Activated CD8-positive, alpha-beta memory T cell treated with anti-CD3 and anti-CD28 coated beads for 1 hour (primary cell): ENCODE measurements at regions not wholly inside any gene's neighbourhood (a gene's known extent, or its start where the extent isn't known, plus 50 kb on each side); places are given as distances from the start of the nearest gene placed in this dataset.

Experiments used
- DNase-seq, 2 donors: peaks; one replicate each; pipeline ENCODE4 v3.0.0-alpha.2; 2020; ENCODE audit warnings: low read depth in 1 of 2; ENCODE audit errors: extremely low read depth in 1 of 2

GRCh38 chr6:119630561-119631192, 281.1 kb upstream of the MAN1A1 start:
- no peak for DNase-seq

DNA sequence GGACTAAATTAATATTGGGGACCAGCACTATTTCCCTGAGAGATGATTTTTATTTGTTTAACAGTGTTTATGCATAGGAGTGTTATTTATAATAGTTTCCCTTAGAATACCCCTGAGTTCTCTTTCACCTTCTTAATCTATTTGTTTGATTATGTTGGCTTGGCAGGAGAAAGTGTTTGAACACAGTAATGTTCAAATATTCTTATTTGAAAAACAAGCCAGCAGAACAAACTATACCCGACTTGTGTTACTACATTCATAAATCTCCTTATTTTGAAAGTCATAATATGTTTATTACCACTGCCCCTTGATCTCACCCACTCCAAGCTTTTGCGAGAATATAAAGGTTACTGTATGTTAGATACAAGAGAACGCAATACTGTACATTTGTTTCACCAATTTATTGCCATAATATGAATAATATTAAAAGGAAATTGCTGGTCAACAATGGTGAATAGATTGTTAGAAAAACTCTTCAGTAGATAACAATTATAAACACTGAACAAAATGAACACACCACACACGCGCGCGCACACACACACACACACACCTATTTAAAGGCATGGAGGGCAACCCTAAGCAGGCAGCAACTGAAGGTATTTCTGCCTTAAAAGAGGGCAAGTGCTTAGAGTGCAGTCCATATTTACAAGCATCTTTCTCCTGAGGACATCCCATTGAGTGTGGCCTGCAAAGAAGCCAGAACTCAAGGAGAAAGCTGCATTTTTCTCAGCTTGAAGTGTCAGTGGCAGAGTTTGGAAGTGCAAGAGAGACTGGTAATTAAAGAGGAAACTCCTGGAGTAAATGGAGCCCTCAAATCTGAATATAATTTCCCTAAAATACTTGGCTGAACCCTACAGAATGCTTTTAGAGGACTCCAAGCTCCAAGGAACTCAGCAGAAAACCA, 279.4 kb upstream of the MAN1A1 start:
- DNase-seq, result no peak

GRCh38 chr6:119627908-119628669, 278.5 kb upstream of the MAN1A1 start:
- no peak for DNase-seq

DNA sequence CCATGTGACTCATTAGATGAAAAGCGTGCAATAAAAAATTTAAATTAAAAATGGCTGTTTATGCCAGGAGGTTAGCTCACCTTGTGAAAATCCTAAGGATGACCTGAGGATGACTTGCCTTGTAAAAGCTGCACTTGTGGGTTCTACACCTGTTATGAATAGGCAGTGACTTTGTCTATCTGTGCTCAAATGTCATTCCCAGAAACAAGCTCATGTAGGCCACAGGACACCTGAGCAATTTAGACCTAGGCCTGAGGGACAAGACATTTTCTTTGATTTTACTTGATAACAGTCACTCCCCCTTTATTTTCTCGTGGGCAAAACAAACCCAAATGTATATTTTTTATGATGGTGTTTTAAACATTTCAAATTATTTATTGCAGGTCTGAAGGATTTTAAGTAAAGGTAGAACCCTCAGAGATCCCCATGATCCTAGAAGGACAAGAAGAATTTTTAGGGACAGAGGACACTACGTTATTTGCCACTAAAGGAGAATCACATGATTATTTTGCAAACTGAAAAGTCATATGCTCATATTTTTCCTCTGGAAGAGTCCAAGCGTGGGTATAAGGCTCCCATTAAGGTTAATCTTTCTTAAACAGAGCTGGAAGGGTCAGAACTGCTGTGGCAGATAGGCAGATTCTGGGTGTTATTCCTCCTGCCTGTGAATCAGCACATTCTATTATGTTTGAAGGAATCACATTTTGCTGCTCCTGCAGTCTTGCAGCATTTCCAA, 277.5 kb upstream of the MAN1A1 start:
- DNase-seq, result no peak

DNA sequence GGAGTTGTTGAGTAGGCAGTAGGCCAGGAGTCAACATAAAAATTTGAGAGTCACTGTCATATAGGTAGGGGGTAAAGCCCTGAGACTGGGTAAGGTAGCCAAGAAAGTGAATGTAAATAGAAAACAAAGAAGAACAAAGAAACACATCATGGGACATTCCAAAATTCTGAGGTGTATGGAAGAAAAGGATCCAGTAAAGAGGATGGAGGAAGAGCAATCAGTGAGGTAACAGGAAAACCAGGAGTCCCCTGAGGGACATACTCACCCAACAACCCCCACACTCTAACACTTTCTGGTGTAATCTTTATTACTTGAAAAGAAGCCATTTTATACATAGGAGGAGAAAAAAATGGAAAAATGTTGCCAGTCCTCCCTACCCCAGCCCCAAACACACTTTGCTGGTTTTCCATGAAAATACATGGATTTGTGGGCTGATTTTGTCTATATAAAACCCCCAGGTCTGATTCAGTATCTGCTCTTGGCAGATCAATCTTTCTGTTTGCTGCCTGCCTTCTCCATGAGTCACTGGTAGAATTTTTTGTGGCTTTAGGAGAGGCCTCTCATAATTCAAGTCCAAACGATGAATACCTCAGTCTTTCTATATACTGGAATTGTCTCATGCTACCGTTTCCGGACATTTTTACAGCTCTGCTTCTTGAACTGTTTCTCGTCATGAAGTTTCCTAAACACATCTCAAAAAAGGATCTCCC, 271.4 kb upstream of the MAN1A1 start:
- no peak for DNase-seq

GRCh38 chr6:119614138-119614537, 264.6 kb upstream of the MAN1A1 start:
- no peak for DNase-seq

DNA sequence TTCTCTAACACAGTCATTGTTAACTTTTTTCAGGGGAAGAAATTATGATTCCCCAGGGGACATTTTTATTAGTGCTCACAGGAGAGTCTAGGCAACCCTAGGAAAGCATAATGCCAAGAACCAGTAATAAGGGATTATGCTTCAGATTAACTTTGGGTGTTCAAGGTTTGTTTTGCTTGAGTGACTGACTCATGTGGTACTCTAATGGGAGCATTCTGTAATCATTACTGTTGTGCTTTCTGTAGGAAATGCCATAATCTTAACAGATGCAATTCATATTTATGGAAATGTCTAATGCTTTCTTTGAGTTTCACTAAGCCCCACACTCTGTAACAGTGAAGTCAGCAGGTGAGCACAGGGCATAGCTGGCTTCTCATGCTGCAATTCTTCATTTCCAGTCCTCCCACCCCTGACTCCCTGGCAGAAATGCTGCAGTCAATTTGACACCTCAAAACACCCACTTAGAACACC, 263.4 kb upstream of the MAN1A1 start:
- no peak for DNase-seq

- DNase-seq, result no peak
These were observed 262.8 kb upstream of the MAN1A1 start for GRCh38 chr6:119612176-119612891.

- DNase-seq, result no peak
These were observed 261.2 kb upstream of the MAN1A1 start for GRCh38 chr6:119610754-119611153.

GRCh38 chr6:119610265-119610664, 260.7 kb upstream of the MAN1A1 start:
- no peak for DNase-seq

- no peak for DNase-seq
These were observed 260.3 kb upstream of the MAN1A1 start for GRCh38 chr6:119609865-119610264.

- DNase-seq, result no peak
These were observed 259.4 kb upstream of the MAN1A1 start for GRCh38 chr6:119608994-119609393.

DNA sequence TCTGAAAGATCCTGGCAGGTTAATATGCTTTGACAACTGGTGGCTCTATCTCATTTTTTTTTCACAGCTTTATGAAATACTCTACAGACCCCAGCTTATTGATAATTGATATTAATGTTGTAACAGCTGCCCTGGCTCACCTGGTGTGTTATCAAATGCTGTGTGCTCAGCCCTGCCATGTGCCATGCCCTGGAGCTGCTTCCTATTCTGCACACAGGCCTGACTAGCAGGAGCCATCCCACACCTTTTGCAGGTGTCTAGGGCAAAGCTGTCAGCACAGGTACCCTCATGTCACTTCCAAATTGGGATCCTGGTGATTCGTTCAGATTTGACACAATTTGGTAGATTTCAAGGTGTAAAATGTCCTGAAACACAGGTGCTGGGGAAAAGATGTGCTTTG, 254.6 kb upstream of the MAN1A1 start:
- DNase-seq, result no peak

DNA sequence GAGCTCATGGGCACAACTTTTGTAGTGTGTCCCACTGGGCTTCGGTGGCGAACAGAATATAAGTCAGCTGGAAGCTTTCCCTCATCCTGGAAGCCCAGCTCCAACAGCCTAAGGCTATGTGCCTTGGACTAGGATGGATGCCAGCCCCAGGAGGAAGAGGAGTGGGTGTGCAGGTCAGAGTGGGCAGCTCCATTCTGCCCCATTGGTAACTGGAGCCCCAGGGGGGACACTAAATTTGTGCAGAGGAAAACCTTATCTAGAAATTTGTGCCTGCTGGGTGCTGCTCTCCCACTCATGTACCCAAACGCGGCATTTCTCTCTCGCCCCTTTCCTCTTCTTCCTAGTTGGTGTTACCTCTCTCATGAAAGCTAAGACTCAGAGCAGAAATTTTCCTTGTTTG, 253.9 kb upstream of the MAN1A1 start:
- DNase-seq, result no peak

DNA sequence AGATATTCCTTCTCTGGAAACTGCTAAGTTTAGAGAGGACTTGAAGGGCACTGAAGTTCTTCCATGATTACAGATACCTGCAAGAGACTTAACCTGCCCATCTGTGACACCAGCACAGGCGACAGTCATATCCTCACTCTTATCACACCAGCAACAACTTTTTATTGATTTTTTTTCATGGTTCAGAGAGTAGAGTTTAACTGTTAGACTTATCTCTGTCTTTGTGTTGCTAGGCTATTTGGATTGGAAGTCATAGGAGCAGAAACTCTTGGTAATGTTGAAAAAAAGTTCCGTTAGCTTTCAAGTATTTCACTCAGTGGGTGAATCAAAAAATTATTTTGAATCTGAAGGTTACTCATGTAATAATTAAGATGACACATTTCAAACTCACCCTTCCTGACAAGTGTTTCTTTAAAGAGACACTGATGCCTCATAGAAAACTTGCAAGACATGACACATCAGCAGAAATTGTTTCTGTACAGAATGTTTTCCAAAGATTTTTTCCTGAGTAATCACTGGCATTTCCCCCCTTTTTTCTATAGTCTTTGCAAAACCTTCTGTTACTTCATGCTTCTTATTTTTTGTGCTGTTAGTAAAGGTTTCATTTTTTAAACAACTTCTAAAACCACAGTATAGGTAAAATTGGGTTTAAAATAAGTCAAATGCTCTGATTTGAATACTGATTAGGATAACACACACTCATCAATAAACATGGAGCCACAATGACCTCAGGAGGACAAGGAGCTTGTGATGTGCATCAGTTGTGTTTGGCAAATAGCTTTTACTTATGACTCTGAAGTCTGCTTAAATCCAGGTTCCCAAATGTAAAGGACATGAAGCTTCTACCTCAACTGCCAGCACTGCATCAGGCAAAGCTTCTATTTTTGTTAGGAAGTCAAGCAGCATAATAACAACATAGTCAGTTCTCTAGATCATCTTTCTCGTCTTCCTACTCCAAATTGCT, 252.9 kb upstream of the MAN1A1 start:
- no peak for DNase-seq

- DNase-seq, result no peak
These were observed 249.3 kb upstream of the MAN1A1 start for GRCh38 chr6:119598883-119599282.

- no peak for DNase-seq
These were observed 245.3 kb upstream of the MAN1A1 start for GRCh38 chr6:119594907-119595306.

- no peak for DNase-seq
These were observed 241.7 kb upstream of the MAN1A1 start for GRCh38 chr6:119591235-119591634.
